Midbrain (tissue), 1 donor: ENCODE measurements at regions not wholly inside any gene's neighbourhood (a gene's known extent, or its start where the extent isn't known, plus 50 kb on each side); places are given as distances from the start of the nearest gene placed in this dataset.
"Not testable (repeated sequence)": the region's sequence is repeated elsewhere in the genome, so short reads cannot be mapped to it uniquely, and the experiment has no call there.

Source experiments
- DNase-seq: peaks from one replicate; lab custom pipeline; 2025; lab: John Stamatoyannopoulos, UW

DNA sequence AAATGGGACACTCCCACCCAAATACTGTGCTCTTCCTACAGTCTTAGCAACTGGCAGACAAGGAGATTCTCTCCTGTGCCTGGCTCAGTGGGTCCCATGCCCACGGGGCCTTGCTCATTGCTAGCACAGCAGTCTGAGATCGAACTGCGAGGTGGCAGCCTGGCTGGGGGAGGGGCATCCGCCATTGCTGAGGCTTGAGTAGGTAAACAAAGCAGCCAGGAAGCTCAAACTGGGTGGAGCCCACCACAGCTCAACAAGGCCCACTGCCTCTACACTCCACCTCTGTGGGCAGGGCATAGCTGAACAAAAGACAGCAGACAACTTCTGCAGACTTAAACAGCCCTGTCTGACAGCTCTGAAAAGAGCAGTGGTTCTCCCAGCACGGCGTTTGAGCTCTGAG lies 174.8 kb downstream of the COL12A1 start:
- not testable (repeated sequence) for DNase-seq

DNA sequence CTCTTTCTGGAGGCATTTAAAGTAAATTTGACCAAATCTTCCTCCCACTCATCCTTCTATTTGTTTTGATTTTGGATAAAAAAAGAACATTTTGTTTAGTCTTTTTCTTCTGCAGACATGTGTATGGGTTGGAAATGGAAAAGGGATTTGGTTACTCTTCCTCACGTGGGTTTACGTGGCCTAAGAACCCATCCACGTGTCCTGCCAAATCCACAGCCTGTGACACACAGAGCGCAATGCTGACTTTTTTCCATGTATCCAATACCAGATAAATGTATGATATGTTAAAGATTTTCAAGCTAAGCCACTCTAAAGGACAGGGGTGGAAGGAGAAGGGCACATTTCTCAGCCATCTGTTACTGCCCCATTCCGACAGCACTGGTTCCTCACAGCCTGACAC lies 176.5 kb downstream of the COL12A1 start:
- no peak for DNase-seq

DNA sequence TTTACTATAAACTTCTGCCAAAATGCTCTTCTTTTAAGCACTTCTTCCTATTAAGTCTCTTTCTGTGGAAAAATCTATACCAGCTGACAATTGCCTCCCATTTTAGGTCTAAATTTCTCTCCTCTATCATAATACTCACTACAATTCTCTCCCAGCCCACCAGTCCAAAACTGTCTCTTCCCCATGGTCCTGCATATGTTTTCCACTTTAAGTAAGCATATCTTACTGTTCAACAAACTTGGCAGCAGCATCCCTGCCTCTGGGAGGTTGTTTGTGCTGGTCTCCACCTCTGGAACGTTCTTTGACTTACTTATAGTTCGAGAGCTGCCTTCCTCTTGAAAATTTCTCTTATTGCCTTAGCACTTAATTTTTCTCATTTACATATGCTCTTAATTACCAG lies 180.5 kb downstream of the COL12A1 start:
- DNase-seq, result no peak

DNA sequence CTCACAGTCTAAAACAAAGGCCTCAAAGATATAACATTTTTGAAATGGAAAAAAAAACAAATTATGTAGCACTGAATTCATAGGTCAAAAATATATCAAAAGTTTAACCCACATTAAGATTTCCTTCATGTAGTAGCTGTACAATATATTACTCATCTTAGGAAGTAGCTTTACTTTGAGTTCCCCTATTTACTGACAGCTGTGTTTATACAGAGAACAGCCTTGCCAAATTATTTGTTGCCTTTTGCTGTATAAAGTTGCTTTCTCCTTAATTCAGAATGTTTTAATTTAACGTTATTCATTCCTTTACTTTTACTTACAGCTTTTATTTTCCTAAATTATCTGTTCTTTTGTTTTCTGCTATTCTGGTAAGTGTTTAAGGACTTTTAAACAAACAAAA lies 181.0 kb downstream of the COL12A1 start:
- DNase-seq, result no peak

DNA sequence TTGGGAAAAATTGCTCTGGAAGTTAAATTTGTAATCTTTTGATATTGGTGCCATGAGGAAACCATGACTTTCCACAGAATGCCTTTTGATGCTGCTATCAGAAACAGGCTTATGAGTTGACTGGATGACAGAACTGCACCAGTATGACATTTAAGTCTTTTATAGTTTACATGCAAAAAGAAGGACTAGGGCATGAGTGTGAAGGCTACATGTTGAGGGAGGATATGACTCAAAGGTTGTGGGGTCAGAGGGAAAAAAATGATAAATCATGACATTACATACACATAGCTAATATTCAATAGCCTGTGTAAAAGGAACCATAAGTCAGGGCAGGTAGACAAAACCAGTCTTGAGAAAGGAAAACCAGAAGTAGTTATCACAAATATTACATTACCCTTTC lies 182.2 kb downstream of the COL12A1 start:
- no peak for DNase-seq

GRCh38 chr6:75020971-75021370 lies 184.9 kb downstream of the COL12A1 start:
- DNase-seq, result no peak

- no peak for DNase-seq
Observed at GRCh38 chr6:75020376-75020775, 185.5 kb downstream of the COL12A1 start.

- DNase-seq, result no peak
Observed at GRCh38 chr6:75012018-75012417, 193.8 kb downstream of the COL12A1 start.

GRCh38 chr6:75003984-75004383 lies 201.9 kb downstream of the COL12A1 start:
- DNase-seq, result not testable (repeated sequence)

DNA sequence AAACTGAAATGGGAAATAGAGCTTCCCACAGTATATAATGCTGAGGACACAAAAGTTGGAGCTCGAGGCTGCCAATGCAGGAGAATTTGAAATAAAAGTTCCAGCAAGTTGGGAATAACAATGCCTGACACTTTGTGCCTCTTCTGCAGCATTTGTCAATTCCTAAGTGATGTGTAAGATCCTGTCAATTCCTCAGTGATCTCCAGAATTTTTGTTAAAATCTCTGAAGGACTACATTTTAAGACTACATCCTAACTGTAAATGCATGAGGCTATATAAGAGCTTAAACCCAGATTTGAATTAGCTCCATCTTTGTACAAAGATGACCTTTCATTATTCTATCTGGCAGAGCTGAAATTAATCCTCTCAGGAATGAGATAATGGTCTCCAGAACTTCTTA lies 208.2 kb downstream of the COL12A1 start:
- DNase-seq, result no peak

GRCh38 chr6:74993136-74993535 lies 212.7 kb downstream of the COL12A1 start:
- DNase-seq, result no peak

DNA sequence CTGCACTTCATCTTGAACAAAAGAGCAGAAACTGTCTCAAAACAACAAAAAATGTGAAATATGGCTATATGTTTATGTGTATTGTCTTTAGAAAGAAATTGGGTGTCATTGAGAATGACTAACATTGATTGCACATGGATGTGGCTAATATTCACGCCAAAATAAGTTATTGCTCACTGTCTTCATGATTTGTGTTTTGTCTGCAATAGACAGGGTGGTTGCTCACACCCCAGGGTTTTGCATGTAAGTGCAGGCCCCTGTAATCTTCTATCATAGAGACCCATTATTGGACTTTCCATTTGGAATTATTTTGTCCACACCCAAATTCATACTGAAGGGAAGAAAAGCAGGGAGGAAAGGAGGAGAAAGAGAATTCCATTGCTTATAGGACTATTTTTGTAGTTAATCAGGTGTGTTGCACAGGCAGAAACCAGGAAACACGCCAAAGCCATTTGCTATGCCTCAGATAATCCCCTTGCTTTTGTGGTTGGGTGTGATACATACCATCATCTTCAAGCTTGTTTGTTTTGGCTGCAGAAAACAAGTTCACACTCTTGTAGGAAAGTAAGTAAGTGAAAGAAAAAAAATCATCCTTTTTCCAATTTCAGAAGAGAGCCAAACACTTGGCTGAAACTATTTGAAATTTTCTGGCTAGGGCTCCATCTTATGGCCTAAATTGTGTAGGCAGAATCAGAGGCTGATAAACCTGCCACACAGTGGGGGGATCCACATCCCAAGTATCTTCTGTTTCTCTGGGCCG lies 214.1 kb downstream of the COL12A1 start:
- no peak for DNase-seq

- DNase-seq, result no peak
Observed at GRCh38 chr6:74979065-74979766, 226.6 kb downstream of the COL12A1 start.

DNA sequence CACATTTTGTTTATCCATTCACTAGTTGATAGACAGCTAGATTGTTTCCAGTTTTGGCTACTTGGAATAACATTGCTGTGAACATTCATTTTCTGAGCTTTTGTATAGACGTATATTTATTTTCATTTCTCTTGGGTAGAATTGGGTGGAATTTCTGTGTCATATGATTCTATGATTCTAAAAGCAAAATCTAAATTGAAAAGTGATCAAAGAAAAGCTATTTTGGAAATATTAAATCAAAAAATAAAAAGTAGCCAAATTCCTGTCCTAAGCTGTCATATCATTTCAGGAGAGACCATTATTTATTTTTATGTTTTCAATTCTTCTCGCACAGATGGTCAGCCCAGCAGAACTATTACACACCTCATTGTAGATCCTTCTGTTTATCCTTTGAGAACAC lies 229.2 kb downstream of the COL12A1 start:
- DNase-seq, result no peak

DNA sequence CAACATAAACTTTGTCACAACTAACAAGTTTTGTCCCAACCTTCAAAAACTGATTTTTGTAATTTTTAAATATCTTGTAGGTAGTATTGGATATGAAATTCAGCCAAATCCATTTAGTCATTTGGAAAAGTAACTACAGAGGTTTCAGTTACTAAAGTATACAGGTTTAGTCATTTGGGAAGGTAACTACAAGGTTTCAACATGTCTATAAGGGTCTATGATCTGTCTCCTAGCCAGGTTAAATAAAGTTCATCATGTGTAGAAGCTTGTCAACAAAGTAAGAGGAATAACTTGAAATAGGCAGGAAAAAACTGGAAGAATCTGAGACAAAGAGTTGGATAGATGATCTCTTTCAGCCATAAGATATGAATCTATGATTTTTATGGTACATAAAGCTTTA lies 229.8 kb downstream of the COL12A1 start:
- DNase-seq, result no peak

GRCh38 chr6:74973591-74973990 lies 232.3 kb downstream of the COL12A1 start:
- DNase-seq, result no peak

GRCh38 chr6:74971633-74972032 lies 234.2 kb downstream of the COL12A1 start:
- no peak for DNase-seq

DNA sequence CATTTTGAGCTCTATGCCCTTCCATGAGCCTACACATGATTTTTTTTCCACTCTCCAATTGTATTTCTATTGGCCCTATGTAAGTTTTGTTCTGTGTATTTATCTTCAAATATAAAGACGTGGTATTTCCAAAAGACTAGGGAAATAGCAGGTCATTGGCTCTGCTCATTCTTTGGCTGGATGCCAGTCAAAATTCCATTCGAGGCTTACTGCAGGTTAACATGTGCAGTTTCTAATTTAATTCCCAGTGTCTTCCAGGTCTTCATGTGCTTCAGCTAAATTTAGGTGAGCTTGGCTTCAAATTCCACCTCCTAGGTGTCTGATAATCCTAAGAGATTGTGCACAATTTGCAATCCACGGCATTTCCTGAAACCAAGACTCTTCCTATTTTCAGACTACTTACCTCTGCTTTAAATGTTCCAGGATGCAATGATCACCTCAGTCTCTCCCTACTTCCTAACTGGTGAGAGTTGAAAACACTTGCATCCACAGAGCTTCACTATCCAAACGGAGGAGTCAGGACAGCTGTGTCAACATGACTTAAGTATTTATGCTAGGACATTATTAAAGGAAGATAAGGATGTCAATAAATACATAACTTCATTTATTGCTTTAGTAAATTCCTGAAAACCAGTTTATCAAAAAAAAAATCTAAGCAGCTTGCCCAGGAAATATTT lies 236.1 kb downstream of the COL12A1 start:
- no peak for DNase-seq

DNA sequence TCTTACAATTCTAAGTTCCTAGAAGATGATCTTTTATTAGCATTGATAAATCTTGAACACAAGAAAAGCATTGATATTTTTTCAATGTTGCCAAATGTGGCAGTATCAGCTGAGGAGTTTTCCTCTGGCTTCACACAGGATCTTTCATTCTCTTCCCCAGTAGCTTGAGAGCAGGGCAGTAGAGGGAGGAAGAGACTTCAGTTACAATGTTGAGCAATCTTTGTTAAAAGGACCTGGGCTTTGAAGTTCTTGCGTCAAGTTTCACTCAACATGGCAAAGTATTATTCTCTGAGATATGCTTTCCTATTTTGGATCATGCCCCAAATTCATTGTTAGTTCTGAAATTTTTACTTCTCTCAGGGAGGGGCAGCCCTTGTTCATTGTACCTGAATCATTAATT lies 238.0 kb downstream of the COL12A1 start:
- no peak for DNase-seq

DNA sequence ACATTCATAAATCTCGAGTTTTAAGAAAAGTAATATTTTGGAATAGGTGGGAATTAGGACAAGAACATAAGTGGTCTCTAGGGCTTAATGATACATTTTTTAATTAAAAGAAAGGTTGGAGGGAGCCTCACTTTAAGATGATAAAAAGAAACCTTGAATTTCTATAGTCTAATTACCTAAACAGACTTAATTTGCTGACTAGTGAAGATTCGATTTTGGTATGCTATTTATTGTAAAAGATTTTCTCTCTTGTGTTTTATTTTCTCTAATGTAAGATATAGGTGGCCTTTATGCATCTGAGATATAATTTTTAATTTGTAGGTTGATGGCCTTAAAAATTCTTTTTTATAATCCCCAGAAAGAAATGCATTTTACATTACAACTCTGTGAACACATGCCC lies 239.1 kb downstream of the COL12A1 start:
- DNase-seq, result no peak

GRCh38 chr6:74964871-74965441 lies 240.9 kb downstream of the COL12A1 start:
- no peak for DNase-seq

DNA sequence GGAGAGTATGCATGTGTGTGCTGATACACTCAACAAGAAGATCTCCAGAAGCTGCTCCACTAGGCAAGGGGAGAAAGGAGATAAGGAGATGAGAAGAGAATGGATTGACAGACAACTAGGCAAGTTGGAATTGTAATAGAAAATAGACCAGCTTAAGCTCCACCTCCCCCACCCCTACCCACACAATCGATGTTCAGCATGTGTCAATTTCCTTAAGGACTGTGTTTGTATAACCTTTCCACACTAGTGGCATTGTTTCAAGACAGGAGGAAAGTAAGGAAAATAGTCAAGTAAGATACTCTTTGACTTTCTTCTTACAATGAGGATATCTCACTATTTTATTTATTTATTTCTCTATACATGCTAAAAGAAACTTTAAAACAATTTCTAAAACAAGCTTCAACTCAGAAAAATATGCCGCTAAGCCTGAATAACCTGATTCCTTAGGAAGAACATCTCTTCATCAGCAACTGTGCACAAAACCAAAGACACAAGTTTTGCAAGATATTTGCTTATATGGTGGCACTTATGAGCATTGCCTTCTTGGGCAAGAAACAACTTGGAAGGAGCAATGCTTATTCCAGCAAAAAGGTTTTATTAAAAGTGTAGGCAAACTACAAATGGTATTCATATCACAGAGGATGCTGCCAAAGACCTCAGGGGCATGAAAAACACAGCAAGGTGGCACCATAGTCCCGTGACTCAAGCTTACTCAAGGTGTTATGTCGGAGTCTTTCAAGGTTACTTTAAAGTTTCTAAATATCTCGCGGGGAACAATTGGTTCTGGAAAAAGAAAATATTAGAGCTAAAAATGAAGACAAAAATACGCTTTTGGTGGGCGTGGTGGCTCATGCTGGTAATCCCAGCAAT lies 249.1 kb downstream of the COL12A1 start:
- DNase-seq, result no peak
